Loucy (cell line): ENCODE measurements at regions not wholly inside any gene's neighbourhood (a gene's known extent, or its start where the extent isn't known, plus 50 kb on each side); places are given as distances from the start of the nearest gene placed in this dataset.
"Not testable (repeated sequence)": the region's sequence is repeated elsewhere in the genome, so short reads cannot be mapped to it uniquely, and the experiment has no call there.

ENCODE experiments used
- H2AFZ ChIP-seq: fragments of 200-600 bp; sonication (generic); 2 replicates; pipeline ENCODE4 v1.6.0; 2016; ENCODE audit warnings: antibody characterized with exemption, mild to moderate bottlenecking, low read length, moderate library complexity
- H3F3A ChIP-seq: fragments of 200-600 bp; 2 replicates; pipeline ENCODE4 v1.6.0; 2016; ENCODE audit warnings: antibody characterized with exemption, low read depth, mild to moderate bottlenecking
- H3K27me3 ChIP-seq: fragments of 200-600 bp; sonication (generic); 2 replicates; pipeline ENCODE4 v1.6.1; 2014; ENCODE audit warnings: low read length, mild to moderate bottlenecking; ENCODE audit not compliant: insufficient read depth, poor library complexity, severe bottlenecking
- H3K36me3 ChIP-seq: fragments of 200-600 bp; sonication (generic); 2 replicates; pipeline ENCODE4 v1.6.1; 2016; ENCODE audit warnings: low read length; ENCODE audit not compliant: insufficient read depth
- H3K4me1 ChIP-seq: fragments of 200-600 bp; sonication (generic); 2 replicates; pipeline ENCODE4 v1.5.1; 2014; ENCODE audit warnings: low read length, mild to moderate bottlenecking; ENCODE audit not compliant: insufficient read depth, poor library complexity, severe bottlenecking
- H3K4me2 ChIP-seq: fragments of 200-600 bp; sonication (generic); 2 replicates; pipeline ENCODE4 v1.6.0; 2014; ENCODE audit warnings: antibody characterized with exemption, low read length, low read depth, mild to moderate bottlenecking; ENCODE audit not compliant: poor library complexity, severe bottlenecking
- H3K4me3 ChIP-seq: fragments of 200-600 bp; sonication (generic); 2 replicates; pipeline ENCODE4 v1.5.1; 2014; ENCODE audit warnings: low read length, mild to moderate bottlenecking, mixed read lengths; ENCODE audit not compliant: poor library complexity, severe bottlenecking
- H3K79me2 ChIP-seq: fragments of 200-600 bp; sonication (generic); 2 replicates; pipeline ENCODE4 v1.6.1; 2014; ENCODE audit warnings: low read length; ENCODE audit not compliant: insufficient read depth
- H3K9ac ChIP-seq: fragments of 200-600 bp; sonication (generic); 2 replicates; pipeline ENCODE4 v1.6.0; 2014; ENCODE audit warnings: mild to moderate bottlenecking, low read depth, low read length, moderate library complexity; ENCODE audit not compliant: poor library complexity, severe bottlenecking
- H3K9me2 ChIP-seq: fragments of 200-600 bp; sonication (generic); replicated peaks from 2 replicates; pipeline ENCODE4 v1.6.1; 2016; ENCODE audit warnings: low read depth, low read length, mixed read lengths
- H3K9me3 ChIP-seq: fragments of 200-600 bp; sonication (generic); 2 replicates; pipeline ENCODE4 v1.6.1; 2014; ENCODE audit warnings: mild to moderate bottlenecking, antibody characterized with exemption, low read length, low read depth; ENCODE audit not compliant: insufficient read depth
- H4K20me1 ChIP-seq: fragments of 200-600 bp; sonication (generic); 2 replicates; pipeline ENCODE4 v1.6.0; 2014; ENCODE audit warnings: antibody characterized with exemption, low read length, mild to moderate bottlenecking; ENCODE audit not compliant: insufficient read depth, poor library complexity, severe bottlenecking
- EZH2phosphoT487 ChIP-seq: fragments of 200-600 bp; IDR thresholded peaks from 2 replicates; pipeline ENCODE4 v1.6.1; 2018; ENCODE audit warnings: antibody characterized with exemption, mild to moderate bottlenecking, moderate library complexity, borderline replicate concordance
- TF ChIP-seq, protein P1 (sequence below): fragments of 200-600 bp; sonication (generic); conservative IDR thresholded peaks from 2 replicates; pipeline ENCODE4 v1.5.1; 2014; ENCODE audit warnings: mild to moderate bottlenecking, antibody characterized with exemption, low read length

DNA sequence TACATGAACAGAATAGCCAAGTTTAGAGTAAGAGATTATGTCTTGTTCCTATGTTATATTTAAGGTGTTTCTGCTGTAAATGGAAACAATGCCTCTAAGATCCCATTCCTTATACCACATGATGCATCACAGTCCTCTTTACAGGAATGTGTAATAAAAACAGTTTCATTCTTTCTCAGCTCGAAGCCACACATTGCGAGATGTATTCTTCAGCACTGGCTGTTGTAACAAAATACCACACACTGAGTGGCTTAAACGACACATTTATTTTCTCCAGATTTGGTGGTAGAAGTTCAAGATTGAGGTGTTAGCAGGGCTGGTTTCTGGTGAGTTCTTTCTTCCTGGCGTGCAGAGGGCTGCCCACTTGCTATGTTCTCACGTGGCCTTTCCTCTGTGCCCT lies 246.2 kb downstream of the SOCS6 start:
- no peak overlapping the region for H2AFZ ChIP-seq
- TF ChIP-seq, protein P1, sequence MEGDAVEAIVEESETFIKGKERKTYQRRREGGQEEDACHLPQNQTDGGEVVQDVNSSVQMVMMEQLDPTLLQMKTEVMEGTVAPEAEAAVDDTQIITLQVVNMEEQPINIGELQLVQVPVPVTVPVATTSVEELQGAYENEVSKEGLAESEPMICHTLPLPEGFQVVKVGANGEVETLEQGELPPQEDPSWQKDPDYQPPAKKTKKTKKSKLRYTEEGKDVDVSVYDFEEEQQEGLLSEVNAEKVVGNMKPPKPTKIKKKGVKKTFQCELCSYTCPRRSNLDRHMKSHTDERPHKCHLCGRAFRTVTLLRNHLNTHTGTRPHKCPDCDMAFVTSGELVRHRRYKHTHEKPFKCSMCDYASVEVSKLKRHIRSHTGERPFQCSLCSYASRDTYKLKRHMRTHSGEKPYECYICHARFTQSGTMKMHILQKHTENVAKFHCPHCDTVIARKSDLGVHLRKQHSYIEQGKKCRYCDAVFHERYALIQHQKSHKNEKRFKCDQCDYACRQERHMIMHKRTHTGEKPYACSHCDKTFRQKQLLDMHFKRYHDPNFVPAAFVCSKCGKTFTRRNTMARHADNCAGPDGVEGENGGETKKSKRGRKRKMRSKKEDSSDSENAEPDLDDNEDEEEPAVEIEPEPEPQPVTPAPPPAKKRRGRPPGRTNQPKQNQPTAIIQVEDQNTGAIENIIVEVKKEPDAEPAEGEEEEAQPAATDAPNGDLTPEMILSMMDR, result no peak
- no peak for TF ChIP-seq EZH2phosphoT487
- no peak overlapping the region for H3K4me2 ChIP-seq
- H3K79me2 ChIP-seq, result no peaks in the 10 kb centered on the region
- H4K20me1 ChIP-seq, result no peaks in the 10 kb centered on the region
- H3K27me3 ChIP-seq, result no peaks in the 10 kb centered on the region
- no peaks in the 10 kb centered on the region for H3K36me3 ChIP-seq
- no peaks in the 10 kb centered on the region for H3F3A ChIP-seq
- H3K4me3 ChIP-seq, result no peak overlapping the region
- no peaks in the 10 kb centered on the region for H3K9me2 ChIP-seq
- no peaks in the 10 kb centered on the region for H3K4me1 ChIP-seq
- H3K9me3 ChIP-seq, result no peaks in the 10 kb centered on the region
- no peak overlapping the region for H3K9ac ChIP-seq

DNA sequence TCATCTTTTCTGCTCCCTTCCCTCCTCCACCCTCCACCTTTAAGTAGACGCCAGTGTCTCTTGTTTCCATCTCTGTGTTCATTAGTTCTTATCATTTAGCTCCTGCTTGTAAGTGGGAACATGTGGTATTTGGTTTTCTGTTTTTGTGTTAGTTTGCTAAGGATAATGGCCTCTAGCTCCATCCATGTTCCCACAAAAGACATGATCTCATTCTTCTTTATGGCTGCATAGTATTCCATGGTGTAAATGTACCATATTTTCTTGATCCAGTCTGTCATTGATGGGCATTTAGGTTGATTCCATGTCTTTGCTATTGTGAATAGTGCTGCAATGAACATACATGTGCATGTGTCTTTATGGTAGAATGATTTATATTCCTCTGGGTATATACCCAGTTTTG lies 236.5 kb downstream of the SOCS6 start:
- H3K4me1 ChIP-seq, H4K20me1 ChIP-seq, H3K4me2 ChIP-seq, H3K9me2 ChIP-seq, H3F3A ChIP-seq, H2AFZ ChIP-seq, H3K79me2 ChIP-seq, H3K36me3 ChIP-seq, H3K9ac ChIP-seq, H3K27me3 ChIP-seq, H3K9me3 ChIP-seq, H3K4me3 ChIP-seq: not testable (repeated sequence)

DNA sequence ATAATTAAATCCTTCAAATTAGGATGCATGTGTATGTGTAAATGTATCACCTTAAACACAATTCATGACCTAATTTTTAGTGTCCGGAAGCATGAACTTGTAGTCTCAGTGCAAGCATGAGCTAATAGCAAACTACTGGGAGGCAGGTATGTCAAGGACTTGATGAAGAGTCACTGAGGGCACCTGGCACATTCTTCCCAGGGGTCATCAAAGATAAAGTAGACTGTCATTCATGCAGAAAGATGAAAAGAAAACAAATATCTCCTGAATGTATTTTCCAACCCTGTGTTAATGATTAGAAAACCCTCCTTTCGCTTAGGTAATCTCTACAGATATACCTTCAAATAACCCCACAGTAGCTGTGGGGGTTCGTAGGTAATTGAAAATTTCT lies 234.9 kb downstream of the SOCS6 start:
- no peak overlapping the region for H3K4me2 ChIP-seq
- no peaks in the 10 kb centered on the region for H3K79me2 ChIP-seq
- H3K9ac ChIP-seq, result no peak overlapping the region
- no peaks in the 10 kb centered on the region for H3K4me1 ChIP-seq
- no peaks in the 10 kb centered on the region for H3K9me3 ChIP-seq
- no peaks in the 10 kb centered on the region for H3K27me3 ChIP-seq
- no peaks in the 10 kb centered on the region for H3K36me3 ChIP-seq
- H2AFZ ChIP-seq, result no peak overlapping the region
- no peaks in the 10 kb centered on the region for H4K20me1 ChIP-seq
- H3K9me2 ChIP-seq, result no peaks in the 10 kb centered on the region
- no peak overlapping the region for H3K4me3 ChIP-seq
- TF ChIP-seq, protein P1, result no peak
- no peak for TF ChIP-seq EZH2phosphoT487
- no peaks in the 10 kb centered on the region for H3F3A ChIP-seq

DNA sequence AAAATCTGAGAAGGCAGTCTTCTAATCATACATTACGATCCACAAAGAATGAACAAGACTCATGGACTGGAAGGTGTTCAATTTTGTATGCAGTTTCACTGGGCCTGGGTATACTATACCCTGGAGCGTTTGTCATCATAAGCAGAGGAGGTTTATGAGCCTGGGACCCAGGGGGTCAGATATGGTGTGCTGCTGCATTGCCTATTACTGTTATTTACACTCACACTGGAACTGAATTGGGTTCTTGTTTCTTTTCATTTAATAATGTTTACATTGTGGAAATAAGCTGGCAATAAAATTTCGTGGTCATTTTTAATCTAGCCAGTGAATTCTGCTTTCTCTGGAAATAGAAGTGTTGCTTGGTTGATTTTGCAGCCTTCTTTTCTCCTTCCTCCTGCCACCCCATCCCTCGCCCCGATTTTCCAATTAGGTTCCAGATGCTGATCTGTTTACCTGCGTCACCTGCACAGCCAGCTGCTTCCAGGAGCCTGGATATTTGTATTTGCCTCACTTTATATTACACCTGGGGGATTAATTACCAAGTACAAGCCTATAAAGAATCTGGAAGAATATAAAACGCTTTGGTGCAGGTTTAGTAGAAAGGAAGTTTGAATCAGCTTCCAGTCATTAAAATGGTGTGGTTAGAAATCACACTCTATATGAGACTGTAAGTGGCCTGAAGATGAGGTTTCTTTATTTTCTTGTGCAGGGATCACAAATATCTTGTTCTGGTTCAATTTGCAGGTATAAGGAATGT lies 234.4 kb downstream of the SOCS6 start:
- H3K4me2 ChIP-seq, result no peak overlapping the region
- H3K9ac ChIP-seq, result no peak overlapping the region
- TF ChIP-seq, protein P1, result no peak
- TF ChIP-seq EZH2phosphoT487, result no peak
- no peaks in the 10 kb centered on the region for H3K27me3 ChIP-seq
- H4K20me1 ChIP-seq, result no peaks in the 10 kb centered on the region
- no peak overlapping the region for H2AFZ ChIP-seq
- H3K79me2 ChIP-seq, result no peaks in the 10 kb centered on the region
- H3K36me3 ChIP-seq, result no peaks in the 10 kb centered on the region
- H3K4me1 ChIP-seq, result no peaks in the 10 kb centered on the region
- H3K9me2 ChIP-seq, result no peaks in the 10 kb centered on the region
- H3K9me3 ChIP-seq, result no peaks in the 10 kb centered on the region
- H3K4me3 ChIP-seq, result no peak overlapping the region
- no peaks in the 10 kb centered on the region for H3F3A ChIP-seq
